Stimulated activated CD4-positive, alpha-beta T cell treated with anti-CD3 and anti-CD28 coated beads, TNF-alpha, amount 100 ng/mL, for 4 hours (primary cell): ENCODE measurements at regions not wholly inside any gene's neighbourhood (a gene's known extent, or its start where the extent isn't known, plus 50 kb on each side); places are given as distances from the start of the nearest gene placed in this dataset.
A peak's percentile ranks its signal among the peaks of the same experiment; 100 is the strongest.
"Not testable (repeated sequence)": the region's sequence is repeated elsewhere in the genome, so short reads cannot be mapped to it uniquely, and the experiment has no call there.

Source experiments
- DNase-seq, 3 experiments: peaks; one replicate each; pipeline ENCODE4 v3.0.0-alpha.2; 2020; ENCODE audit warnings: low read depth in 3 of 3

DNA sequence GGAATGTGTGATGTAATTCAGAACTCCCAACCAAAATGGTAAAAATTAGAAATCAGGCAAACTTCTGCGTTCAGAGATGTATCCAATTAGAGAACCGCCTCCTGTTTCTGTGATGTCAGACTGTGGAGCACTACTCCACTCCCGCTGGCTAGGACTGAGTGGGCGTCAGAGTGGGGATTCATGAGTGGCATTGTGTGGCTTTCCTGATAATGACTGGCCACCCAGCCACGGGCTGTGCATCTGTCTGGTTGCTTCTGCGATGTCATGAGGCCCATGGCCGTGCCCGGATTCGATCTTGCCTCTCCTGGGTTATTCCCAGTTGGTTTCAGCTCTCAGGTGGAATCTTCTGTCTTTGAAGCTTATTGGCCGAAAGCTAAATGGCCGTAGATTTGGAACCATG lies 87.1 kb upstream of the KCNA1 start:
- DNase-seq = no peak

GRCh38 chr12:4824380-4824779 lies 85.3 kb upstream of the KCNA1 start:
- no peak for DNase-seq

- DNase-seq = no peak
Observed at GRCh38 chr12:4825011-4825858, 84.5 kb upstream of the KCNA1 start.

GRCh38 chr12:4826909-4827308 lies 82.8 kb upstream of the KCNA1 start:
- DNase-seq = no peak

- DNase-seq = no peak
Observed at GRCh38 chr12:4828176-4828575, 81.5 kb upstream of the KCNA1 start.

DNA sequence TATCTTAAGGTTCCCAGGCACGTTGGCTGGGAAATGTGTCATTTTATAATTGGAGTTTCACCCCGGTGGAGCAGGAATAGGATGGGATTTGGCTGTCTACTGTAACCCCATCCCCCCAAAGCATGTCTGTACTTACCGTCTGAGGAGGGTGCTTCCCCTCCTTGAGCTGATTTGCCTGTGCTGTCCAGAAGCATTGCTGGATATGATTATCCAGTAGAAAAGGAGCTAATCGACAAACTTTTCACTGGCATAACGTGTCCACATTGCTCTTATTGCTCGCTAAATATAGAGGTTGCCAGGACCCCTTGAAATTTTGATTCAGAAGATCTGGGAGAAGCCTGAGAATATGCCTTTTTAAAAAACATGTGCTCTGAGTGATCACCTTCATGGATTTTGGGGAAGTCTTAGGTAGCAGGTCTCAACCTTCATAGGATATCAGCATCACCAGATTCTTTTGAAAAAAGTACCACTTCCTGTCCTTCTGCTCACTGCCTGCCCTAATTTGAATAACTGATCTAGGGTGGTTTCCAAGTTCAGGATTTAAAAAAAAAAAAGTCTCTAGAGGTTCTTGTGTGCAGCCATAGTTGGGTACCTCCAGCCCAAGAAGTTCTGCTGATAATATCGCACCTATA lies 80.4 kb upstream of the KCNA1 start:
- DNase-seq = no peak

- no peak for DNase-seq
Observed at GRCh38 chr12:4829793-4830162, 79.9 kb upstream of the KCNA1 start.

- no peak for DNase-seq
Observed at GRCh38 chr12:4830556-4831210, 79.0 kb upstream of the KCNA1 start.

DNA sequence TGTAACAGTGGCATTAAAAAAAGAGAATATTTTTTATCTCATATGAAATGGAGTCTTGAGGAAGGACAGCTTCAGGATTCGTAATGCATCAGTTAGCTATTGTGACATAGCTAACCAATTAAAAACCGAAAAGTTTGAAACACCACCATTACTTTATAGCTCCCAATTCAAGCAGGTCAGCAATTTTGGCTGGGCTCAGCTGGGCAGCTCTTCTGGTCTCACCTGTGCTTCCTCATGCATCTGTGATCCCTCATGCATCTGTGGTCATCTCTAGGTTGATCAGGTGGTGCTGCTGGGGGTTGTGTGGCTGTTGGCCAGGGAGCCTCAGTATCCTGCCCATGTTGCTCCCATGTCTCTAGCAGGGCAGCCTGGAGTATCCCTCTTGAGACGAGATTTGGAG lies 76.7 kb upstream of the KCNA1 start:
- DNase-seq = no peak

GRCh38 chr12:4833524-4833923 lies 76.2 kb upstream of the KCNA1 start:
- no peak for DNase-seq

DNA sequence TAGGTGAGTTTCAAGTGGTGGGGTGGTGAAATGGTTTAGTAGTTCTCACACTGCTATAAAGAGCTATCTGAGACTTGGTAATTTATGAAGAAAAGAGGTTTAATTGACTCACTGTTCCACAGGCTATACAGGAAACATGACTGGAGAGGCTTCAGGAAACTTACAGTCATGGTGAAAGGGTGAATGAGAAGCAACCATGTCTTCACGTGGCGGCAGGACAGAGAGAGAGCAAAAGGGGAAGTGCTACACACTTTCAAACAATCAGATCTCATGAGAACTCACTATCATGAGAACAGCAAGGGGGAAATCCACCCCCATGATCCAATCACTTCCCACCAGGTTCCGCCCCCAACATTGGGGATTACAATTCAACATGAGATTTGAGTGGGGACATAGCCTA lies 67.3 kb upstream of the KCNA1 start:
- DNase-seq = not testable (repeated sequence)

- DNase-seq = no peak
Observed at GRCh38 chr12:4843907-4844306, 65.8 kb upstream of the KCNA1 start.

GRCh38 chr12:4847713-4848112 lies 62.0 kb upstream of the KCNA1 start:
- DNase-seq = no peak

- DNase-seq = no peak
Observed at GRCh38 chr12:4849115-4849541, 60.6 kb upstream of the KCNA1 start.

- DNase-seq = no peak
Observed at GRCh38 chr12:4849795-4850345, 59.8 kb upstream of the KCNA1 start.

DNA sequence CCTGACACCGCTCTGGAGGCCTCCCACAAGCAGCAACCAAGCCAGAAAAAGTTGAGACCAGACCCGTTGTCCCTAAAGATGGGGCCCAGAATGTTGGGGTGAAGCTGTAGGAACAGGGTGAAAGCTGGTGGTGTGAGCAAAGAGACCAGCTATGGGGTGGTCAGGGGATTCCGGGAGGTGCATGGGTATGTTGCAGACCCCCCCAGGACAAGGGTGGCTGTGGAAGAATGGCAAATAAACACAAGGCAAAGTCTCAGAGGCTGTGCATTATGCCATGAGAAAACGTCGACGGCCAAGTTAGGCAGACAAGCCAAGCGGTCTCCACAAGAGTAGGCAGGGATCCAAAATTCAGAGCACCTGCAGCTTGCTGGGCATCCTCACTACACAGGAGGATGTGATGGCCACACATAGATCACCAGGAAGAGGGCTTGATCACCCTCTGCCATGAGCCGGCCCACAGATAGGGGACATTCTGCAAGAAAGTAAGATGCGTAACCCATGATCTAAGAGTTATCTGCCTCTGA lies 58.8 kb upstream of the KCNA1 start:
- DNase-seq = no peak

- no peak for DNase-seq
Observed at GRCh38 chr12:4852308-4852707, 57.4 kb upstream of the KCNA1 start.

DNA sequence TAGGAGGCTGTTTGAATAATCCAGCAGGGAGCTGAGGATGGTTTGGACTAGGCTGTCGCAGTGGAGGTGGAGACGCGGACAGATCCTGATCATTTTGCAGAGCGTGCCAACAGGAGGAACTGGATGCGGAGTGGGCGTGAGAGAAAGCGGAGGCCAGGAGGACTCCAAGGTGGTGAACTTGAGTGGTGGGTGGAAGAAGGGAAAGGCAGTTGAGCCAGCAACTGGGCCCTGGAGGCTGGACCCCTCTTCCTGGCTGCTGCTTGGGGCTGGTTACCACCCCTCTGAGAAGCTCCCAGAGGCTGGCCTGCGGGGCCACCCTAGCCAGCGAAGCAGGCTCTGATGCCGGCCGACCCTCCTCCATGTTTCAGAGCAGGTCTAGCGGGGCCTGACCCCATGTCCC lies 56.8 kb upstream of the KCNA1 start:
- DNase-seq = no peak

DNA sequence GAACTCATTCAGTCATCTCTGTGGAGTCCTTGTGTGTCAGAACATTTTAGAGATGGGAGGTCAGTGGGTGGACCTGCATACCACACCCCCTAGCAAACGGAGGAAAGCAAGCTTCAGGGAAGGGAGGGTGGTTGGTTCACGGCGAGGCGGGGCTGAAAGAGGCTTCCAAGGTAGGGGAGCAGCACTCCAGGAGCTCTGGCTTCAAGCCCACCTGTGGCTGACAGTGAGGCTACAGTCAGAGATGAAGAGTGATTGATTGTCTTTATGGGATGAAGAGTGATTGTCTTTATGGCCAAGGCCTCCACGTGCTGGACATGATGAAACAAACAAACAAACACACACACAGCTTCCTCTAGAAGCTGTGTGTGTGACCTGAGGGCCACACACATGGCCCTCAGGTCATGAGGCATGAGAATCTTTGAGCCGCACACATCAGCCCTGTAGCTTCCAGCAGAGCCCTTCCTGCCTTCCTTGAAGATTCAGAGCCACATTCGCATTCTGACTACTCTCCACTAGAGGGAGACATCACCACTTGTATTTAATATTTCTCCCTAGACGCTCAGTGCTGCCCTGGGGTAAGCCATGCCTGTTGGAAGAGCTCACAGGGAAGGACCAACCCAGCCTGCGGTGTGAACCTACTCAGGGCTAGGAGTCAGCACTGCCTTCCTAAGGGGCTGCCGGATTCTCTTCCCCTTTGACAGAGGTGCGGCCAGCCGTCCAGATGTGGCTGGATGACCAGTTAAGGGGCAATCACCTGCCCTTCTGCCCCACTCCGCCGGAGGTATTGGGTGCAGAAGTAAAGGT lies 54.4 kb upstream of the KCNA1 start:
- DNase-seq = peak in 1 of 3 experiments; percentile 12

DNA sequence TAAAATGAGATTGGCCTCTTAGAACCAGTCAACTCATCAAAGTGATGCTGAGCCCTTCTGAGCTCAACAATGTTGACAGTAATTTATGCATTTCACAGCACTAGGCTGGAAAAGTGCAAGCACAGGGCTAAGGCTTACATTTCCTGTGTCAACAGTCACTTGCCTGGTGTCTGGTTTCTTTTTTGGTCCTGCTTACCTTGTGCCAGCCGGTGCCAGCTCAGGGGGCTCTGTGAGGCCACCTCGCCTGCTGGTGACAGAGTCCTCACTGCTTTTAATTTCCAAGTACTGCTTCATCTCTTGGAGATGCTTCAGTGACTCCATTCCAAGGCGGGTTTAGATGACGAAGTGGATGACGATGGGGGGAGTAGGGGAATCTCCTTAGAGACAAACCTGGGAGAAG lies 53.1 kb upstream of the KCNA1 start:
- no peak for DNase-seq

DNA sequence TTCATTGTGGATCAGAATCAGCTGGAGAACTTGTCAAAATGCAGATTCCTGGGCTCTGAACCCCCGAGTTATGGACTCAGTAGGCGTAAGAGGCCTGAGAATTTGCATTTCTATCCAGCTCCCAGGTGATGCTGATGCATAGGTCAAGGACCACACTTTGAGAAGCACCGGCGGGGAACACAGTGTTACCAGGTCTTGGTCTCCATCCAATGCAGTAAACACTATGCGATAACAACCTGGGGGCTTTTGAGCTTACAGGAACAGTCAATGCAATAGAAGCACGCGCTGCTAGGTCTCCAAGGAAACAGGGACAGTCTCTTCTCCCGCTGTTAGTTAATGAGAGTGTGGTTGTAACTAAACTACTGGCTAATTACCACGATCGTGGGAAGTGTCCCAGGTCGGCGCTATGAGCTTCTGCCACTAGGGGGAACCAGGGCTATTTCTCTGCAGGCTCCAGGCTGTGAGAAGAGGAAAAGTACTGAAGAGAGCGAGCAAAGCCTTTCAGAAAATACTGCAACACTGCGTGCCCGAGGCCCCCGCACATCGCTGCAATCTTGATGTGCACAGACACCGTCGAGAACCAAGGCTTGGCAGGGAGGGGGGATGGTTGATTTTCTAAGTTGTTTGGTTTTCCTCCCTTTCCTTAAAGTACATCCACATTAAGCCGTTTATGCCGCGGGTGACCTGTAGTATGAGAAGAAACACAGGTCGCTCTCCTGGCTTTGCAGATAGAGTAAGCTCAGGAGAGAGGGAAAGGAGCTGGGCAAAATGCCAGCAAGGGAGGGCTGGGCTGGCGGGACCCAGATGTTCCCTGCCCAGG lies 52.0 kb upstream of the KCNA1 start:
- peak; percentile 35 to 52 (median 44) for DNase-seq
